Aorta (tissue), 5 donors: ENCODE measurements at regions not wholly inside any gene's neighbourhood (a gene's known extent, or its start where the extent isn't known, plus 50 kb on each side); places are given as distances from the start of the nearest gene placed in this dataset.

Experiments
- ATAC-seq: fragments of 200-7000 bp; cut with Tn5 transposase; one replicate; pipeline ENCODE4 v1.9.1; 2022; ENCODE audit warnings: moderate library complexity; ENCODE audit not compliant: low FRiP score
- DNase-seq, 2 donors: peaks; one replicate each; pipeline ENCODE4 v3.0.0-alpha.2; 2020
- H3K27ac ChIP-seq, 2 donors: one replicate each; pipeline ENCODE4 v1.5.1; 2013; ENCODE audit warnings: low read length in 2 of 2, mild to moderate bottlenecking in 2 of 2, moderate library complexity in 2 of 2, control low read depth in 1 of 2, inconsistent platforms in 1 of 2, low read depth in 1 of 2
- H3K27me3 ChIP-seq, 2 donors: one replicate each; pipeline ENCODE4 v1.6.1; 2013; ENCODE audit warnings: control low read depth in 1 of 2, low read length in 1 of 2, mild to moderate bottlenecking in 1 of 2, moderate library complexity in 1 of 2; ENCODE audit not compliant: insufficient read depth in 2 of 2, control insufficient read depth in 1 of 2
- H3K36me3 ChIP-seq, 2 donors: one replicate each; pipeline ENCODE4 v1.6.1; 2013; ENCODE audit warnings: control low read depth in 1 of 2, low read length in 1 of 2, mild to moderate bottlenecking in 1 of 2; ENCODE audit not compliant: insufficient read depth in 2 of 2, control insufficient read depth in 1 of 2
- H3K4me1 ChIP-seq, 2 donors: one replicate each; pipeline ENCODE4 v1.6.1; 2013; ENCODE audit warnings: low read length in 2 of 2, control low read depth in 1 of 2, mild to moderate bottlenecking in 1 of 2, moderate library complexity in 1 of 2; ENCODE audit not compliant: insufficient read depth in 2 of 2, control insufficient read depth in 1 of 2
- H3K4me3 ChIP-seq, 2 donors: one replicate each; pipeline ENCODE4 v1.5.1; 2013; ENCODE audit warnings: low read length in 2 of 2, control low read depth in 1 of 2, mild to moderate bottlenecking in 1 of 2
- H3K9me3 ChIP-seq: one replicate; pipeline ENCODE4 v1.6.1; 2013; ENCODE audit warnings: mild to moderate bottlenecking, low read length; ENCODE audit not compliant: control insufficient read depth
- WGBS, 2 donors: extraction: QIAGEN DNeasy Blood & Tissue Kit; methylation state at CpG; one replicate each; pipeline ENCODE4 v1.1.7; 2013; 5-methylcytosine and 5-hydroxymethylcytosine counted together
- intact Hi-C, 2 donors: fragments of 100-400 bp; cut with DNase I; formaldehyde crosslinking; loops; one replicate each; pipeline versions ENCODE4 v1.14.2 to v1.15.0; 2022
- donor health status: healthy with polysubstance abuse.
- donor health status: Bipolar disorder and iron deficiency.
- donor health status: DM: no; HTN: no; CAD: no.
- donor health status: DM: no; HTN: no; CAD: no.
- donor health status: DM: yes; HTN: yes; CAD: no.

DNA sequence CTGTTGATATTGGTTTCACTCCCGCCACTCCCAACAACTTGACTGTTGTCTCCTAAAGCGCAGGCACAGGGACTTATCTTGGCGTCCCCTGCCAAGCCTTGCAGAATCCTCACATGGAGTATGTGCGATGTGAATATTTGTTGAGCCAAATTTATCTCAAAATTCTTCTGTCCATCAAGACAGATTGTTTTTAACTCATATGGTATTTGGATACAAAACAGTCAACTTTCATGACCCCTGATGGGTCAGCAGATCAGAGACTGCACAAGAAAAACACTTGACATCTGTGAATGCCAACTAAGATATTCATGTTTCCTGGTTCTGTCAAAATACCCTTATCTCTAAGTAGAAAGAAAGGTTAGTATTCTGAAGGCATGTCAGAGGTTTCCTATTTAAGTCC is 221.7 kb upstream of the BLID start:
- Histone ChIP-seq H3K4me3 (peak overlapping the region in 1 of 2 donors; percentile 48), H3K4me1 (peaks cover 7 to 18% of the 10 kb centered on the region in 2 donors), H3K27ac (peak overlapping the region; percentile 76 to 79), H3K27me3 (no peaks in the 10 kb centered on the region), H3K9me3 (no peaks in the 10 kb centered on the region), H3K36me3 (no peaks in the 10 kb centered on the region)
- 1 to 8% methylated on average over 4 of the region's 4 CpGs for WGBS, 2 donors
- ATAC-seq, result no peak
- no peak for DNase-seq
- intact Hi-C loops, result loop anchor here in 1 of 2 donors (10.0 kb wide), 1 partner anchor 123 kb away; no protein-coding TSS in a partner anchor

DNA sequence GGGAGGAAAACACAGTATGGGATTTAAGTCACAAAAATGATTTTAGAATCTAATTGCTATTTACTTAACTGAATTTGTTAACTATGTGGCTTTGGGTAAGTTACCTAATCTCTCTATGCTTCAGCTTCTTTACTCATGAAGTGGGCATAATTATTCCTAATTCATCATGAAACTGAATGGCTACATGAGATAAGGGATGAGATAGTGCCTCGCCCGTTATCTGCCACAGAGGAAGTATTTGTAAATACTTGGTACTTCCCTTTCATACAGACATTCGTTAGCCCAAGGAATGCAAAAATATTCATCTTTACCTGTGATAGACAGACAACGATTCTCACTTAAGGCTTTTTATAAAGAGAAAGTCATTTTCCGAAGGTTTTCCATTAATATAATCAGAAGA is 221.2 kb upstream of the BLID start:
- H3K36me3 ChIP-seq, result no peaks in the 10 kb centered on the region
- H3K27ac ChIP-seq, result peak overlapping the region in 1 of 2 donors; percentile 76
- no peaks in the 10 kb centered on the region for H3K27me3 ChIP-seq
- H3K9me3 ChIP-seq, result no peaks in the 10 kb centered on the region
- DNase-seq, result no peak
- peaks cover 7 to 18% of the 10 kb centered on the region in 2 donors for H3K4me1 ChIP-seq
- peak overlapping the region in 1 of 2 donors; percentile 48 for H3K4me3 ChIP-seq
- intact Hi-C loops, result loop anchor here in 1 of 2 donors (10.0 kb wide), 1 partner anchor 122 kb away; no protein-coding TSS in a partner anchor
- no peak for ATAC-seq
- WGBS, 2 donors, result 4 to 10% methylated on average over 5 of the region's 5 CpGs

DNA sequence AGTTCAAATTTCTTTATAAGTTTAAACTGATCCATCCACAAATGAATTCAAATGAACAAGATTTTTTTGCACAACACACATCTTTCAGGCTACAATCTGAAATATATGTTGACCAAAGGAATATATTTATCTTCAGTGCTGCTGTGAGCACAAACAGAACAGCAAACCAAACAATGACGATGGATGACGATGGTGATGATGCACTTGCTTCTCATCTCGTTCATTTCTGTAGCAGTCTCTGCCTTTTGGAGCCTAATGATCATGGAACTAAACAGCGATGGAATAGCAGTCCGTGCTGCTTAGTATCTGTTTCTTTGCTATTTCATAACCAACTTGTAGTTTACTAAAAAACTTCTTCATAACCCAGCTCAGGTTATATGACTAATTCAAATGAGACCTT is 220.7 kb upstream of the BLID start:
- H3K4me1 ChIP-seq, result peaks cover 7 to 18% of the 10 kb centered on the region in 2 donors
- H3K27me3 ChIP-seq, result no peaks in the 10 kb centered on the region
- ATAC-seq, result no peak
- DNase-seq, result no peak
- H3K36me3 ChIP-seq, result no peaks in the 10 kb centered on the region
- peak overlapping the region; percentile 76 to 91 for H3K27ac ChIP-seq
- H3K4me3 ChIP-seq, result no peak overlapping the region
- H3K9me3 ChIP-seq, result no peaks in the 10 kb centered on the region
- WGBS, 2 donors, result 42 to 49% methylated on average over 5 of the region's 5 CpGs
- intact Hi-C loops, result loop anchor here in 1 of 2 donors (10.0 kb wide), 1 partner anchor 122 kb away; no protein-coding TSS in a partner anchor

DNA sequence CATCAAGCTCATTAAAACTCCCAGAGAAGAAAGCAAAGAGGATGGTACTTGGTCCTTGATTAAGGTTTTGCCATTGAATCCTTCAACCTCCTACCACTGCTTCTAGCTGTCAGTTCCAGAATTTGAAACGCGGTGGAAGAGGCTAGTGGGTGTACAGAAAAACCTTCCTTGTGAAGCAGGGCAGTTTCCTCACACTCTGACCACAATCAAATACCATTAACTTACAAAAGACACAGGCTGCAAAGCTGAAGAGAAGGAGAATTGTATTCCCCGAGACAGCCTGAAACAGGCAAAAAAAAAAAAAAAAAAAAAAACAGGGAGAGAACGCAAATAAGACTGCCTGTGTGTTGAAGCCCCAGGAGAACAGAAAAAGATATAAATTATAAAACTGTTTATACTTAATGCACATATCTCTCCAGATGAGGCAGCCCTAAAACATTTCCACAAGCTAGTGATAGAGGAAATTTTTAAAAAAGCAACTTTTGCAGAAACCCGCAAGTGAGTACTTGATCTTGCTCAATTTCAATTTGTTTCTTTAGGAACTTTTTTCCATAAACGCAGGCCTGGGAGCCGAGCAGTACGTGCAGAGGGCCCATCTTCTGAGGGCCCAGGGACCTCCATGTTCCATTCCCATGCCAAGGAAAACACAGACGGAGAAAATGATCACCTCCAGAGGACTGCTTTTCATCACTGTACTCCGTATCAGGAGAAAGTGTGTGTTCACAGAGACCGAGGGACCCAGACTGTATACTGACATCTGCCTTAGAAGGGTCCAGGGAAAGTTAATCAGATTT is 218.7 kb upstream of the BLID start:
- intact Hi-C loops, result loop anchor here in 1 of 2 donors (10.0 kb wide), 1 partner anchor 120 kb away; no protein-coding TSS in a partner anchor
- DNase-seq (no peak), ATAC-seq (no peak)
- no peaks in the 10 kb centered on the region for H3K27me3 ChIP-seq
- peak overlapping the region; percentile 39 to 52 for H3K27ac ChIP-seq
- H3K36me3 ChIP-seq, result no peaks in the 10 kb centered on the region
- H3K9me3 ChIP-seq, result no peaks in the 10 kb centered on the region
- WGBS, 2 donors, result 14 to 16% methylated on average over 11 of the region's 11 CpGs
- peaks cover 3 to 16% of the 10 kb centered on the region in 2 donors for H3K4me1 ChIP-seq
- H3K4me3 ChIP-seq, result peak overlapping the region; percentile 10 to 38

DNA sequence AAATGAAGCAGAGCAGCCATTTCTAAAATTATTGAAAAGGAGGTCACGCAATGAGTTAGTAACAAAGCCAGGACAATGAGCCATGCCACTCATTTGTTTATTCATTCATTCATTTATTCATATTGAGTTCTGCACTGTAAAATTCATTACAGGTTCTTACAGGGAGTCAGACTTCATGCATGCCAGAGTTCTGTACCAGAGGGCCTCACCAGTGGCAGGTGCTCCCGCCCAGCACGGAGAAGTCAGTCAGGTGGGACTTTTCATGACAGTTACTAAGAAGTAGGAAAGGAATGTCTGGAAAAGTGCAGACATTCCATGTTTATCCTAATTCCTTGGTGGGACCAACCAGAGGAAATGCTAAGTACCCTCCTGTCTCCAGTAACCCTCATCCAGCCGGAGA is 217.5 kb upstream of the BLID start:
- intact Hi-C loops, result loop anchor here in 1 of 2 donors (10.0 kb wide), 1 partner anchor 119 kb away; no protein-coding TSS in a partner anchor
- Histone ChIP-seq H3K36me3 (no peaks in the 10 kb centered on the region), H3K9me3 (no peaks in the 10 kb centered on the region), H3K4me1 (peaks cover 3 to 16% of the 10 kb centered on the region in 2 donors), H3K27ac (no peak overlapping the region), H3K4me3 (no peak overlapping the region), H3K27me3 (no peaks in the 10 kb centered on the region)
- DNase-seq, result no peak
- 84 to 92% methylated on average over 4 of the region's 4 CpGs for WGBS, 2 donors
- ATAC-seq, result no peak

DNA sequence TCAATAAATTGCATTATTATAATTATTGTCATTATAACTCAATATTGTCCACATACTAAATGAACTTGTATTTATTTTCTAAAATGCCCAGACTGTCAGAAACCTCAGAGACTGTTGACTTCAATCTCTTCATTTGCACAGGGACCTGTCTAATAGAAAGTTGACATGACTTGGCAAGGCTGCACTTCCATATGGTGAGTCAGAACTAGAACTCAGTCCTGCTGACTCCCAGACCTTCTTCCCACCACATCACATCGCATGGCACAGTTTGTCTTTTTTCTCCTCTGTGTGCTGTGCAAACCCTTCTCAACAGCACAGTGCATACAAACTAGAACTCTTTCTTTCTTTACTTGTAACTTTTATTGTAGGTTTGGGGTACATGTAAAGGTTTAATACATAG is 215.1 kb upstream of the BLID start:
- no peak for DNase-seq
- intact Hi-C loops, result loop anchor here in 1 of 2 donors (10.0 kb wide), 1 partner anchor 116 kb away; no protein-coding TSS in a partner anchor
- Histone ChIP-seq H3K4me3 (no peak overlapping the region), H3K36me3 (no peaks in the 10 kb centered on the region), H3K27me3 (no peaks in the 10 kb centered on the region), H3K9me3 (no peaks in the 10 kb centered on the region), H3K4me1 (peaks cover 2 to 10% of the 10 kb centered on the region in 2 donors), H3K27ac (no peak overlapping the region)
- 39 to 50% methylated on average over 1 of the region's 1 CpG for WGBS, 2 donors
- ATAC-seq, result no peak

DNA sequence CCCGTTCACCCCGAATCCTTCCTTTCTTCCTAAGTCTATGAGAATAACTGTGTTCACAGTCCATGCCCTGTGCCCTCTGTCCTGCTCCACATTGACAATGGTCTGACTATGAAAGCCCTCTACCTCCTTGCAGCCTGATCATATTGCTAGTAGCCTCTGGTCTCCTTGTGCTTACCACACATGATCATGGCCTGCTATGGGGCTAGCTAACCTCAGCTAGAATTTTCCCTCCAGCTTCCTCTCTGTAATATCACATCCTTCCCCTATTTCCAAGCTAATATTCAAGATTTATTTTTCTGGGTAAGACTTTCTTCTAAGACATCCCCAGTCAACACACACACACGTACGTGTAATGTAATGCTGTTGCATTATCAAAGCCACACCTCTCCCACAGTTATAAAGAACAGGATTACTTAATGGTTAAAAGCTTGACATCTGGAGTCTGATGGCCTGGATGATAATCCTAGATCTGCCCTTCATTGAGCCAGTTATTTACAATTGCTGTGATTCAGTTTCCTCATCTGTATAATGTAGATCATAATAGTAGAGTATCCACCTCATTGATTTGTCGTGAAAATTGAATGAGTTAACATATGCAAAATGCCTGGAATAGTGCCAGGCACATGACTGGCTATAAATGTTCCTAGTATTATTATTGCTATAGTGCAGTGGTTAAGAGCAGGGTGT is 214.4 kb upstream of the BLID start:
- ATAC-seq (no peak), DNase-seq (no peak)
- no peaks in the 10 kb centered on the region for H3K9me3 ChIP-seq
- WGBS, 2 donors, result 89 to 90% methylated on average over 5 of the region's 5 CpGs
- H3K36me3 ChIP-seq, result no peaks in the 10 kb centered on the region
- no peaks in the 10 kb centered on the region for H3K27me3 ChIP-seq
- intact Hi-C loops, result loop anchor here in 1 of 2 donors (10.0 kb wide), 1 partner anchor 116 kb away; no protein-coding TSS in a partner anchor
- no peak overlapping the region for H3K27ac ChIP-seq
- H3K4me1 ChIP-seq, result peaks cover 0 to 10% of the 10 kb centered on the region in 2 donors
- no peak overlapping the region for H3K4me3 ChIP-seq

DNA sequence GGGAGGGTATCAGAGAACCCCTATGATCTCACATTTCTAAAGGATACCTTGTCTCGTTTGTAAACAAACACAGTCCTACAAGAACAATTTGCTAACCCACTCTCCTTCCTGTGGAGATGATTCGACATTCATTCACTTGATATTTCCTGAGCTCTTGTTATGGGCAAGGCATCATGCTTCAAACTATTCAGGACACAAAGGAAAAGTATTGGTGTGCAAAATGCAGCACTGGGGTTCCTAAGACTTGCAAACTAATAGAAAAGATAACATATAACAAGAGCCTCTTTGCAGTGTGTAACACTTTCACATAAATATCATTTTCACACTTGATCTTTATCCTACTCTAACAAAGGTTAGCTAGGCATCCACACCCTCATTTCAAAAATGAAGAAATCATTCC is 211.5 kb upstream of the BLID start:
- Histone ChIP-seq H3K27me3 (no peaks in the 10 kb centered on the region), H3K27ac (no peak overlapping the region), H3K4me1 (peaks cover 0 to 3% of the 10 kb centered on the region in 2 donors), H3K36me3 (no peaks in the 10 kb centered on the region), H3K9me3 (no peaks in the 10 kb centered on the region), H3K4me3 (no peak overlapping the region)
- intact Hi-C loops, result no loop called here
- DNase-seq, result no peak
- ATAC-seq, result no peak
- 67 to 72% methylated on average over 2 of the region's 2 CpGs for WGBS, 2 donors
